ENCODE measurements at regions not wholly inside any gene's neighbourhood (a gene's known extent, or its start where the extent isn't known, plus 50 kb on each side); places are given as distances from the start of the nearest gene placed in this dataset.

DNA sequence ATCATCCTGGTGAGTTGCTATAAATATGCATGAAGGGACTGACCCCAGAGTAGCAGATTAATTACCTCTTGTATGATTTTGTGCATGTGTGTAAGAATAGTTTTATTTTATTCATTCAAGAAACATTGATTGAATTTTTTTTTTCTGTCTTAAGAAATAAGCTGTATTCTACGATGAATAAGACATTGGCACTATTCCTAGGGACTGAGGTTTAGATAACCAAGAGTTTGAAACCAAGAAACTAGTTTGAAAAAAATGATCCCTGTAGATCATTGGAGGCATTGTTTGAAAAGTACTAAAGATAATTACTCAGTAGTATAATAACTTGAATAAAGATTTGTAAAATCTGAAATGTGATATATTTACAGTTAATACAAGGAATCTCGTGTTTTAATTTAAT lies 1086.9 kb downstream of the PCDH7 start:
- Histone ChIP-seq H3K4me3 (ENCODE audit: low read length, poor library complexity, severe bottlenecking) (no peak overlapping the region), H2AFZ (ENCODE audit: low read length) (no peak overlapping the region), H3K4me1 (ENCODE audit: insufficient read depth, low read length, poor library complexity, severe bottlenecking) (no peaks in the 10 kb centered on the region), H3K4me2 (ENCODE audit: low read depth, low read length, poor library complexity, severe bottlenecking) (no peak overlapping the region), H3K79me2 (ENCODE audit: insufficient read depth, low read length) (no peaks in the 10 kb centered on the region), H3K9ac (ENCODE audit: low read depth, low read length, poor library complexity, severe bottlenecking) (no peak overlapping the region), H3K27me3 (ENCODE audit: insufficient read depth, low read length, poor library complexity, severe bottlenecking) (no peaks in the 10 kb centered on the region), H3K9me2 (replicated peaks; ENCODE audit: low read depth, low read length) (no peaks in the 10 kb centered on the region), H3K36me3 (ENCODE audit: insufficient read depth, low read length) (no peaks in the 10 kb centered on the region), H3K9me3 (ENCODE audit: insufficient read depth, low read depth, low read length) (no peaks in the 10 kb centered on the region), H4K20me1 (ENCODE audit: insufficient read depth, low read length, poor library complexity, severe bottlenecking) (no peaks in the 10 kb centered on the region), H3F3A (ENCODE audit: low read depth) (no peaks in the 10 kb centered on the region)
- no peak for TF ChIP-seq EZH2phosphoT487 (IDR thresholded peaks at IDR 0.05; ENCODE audit: borderline replicate concordance)
- TF ChIP-seq, protein P1, sequence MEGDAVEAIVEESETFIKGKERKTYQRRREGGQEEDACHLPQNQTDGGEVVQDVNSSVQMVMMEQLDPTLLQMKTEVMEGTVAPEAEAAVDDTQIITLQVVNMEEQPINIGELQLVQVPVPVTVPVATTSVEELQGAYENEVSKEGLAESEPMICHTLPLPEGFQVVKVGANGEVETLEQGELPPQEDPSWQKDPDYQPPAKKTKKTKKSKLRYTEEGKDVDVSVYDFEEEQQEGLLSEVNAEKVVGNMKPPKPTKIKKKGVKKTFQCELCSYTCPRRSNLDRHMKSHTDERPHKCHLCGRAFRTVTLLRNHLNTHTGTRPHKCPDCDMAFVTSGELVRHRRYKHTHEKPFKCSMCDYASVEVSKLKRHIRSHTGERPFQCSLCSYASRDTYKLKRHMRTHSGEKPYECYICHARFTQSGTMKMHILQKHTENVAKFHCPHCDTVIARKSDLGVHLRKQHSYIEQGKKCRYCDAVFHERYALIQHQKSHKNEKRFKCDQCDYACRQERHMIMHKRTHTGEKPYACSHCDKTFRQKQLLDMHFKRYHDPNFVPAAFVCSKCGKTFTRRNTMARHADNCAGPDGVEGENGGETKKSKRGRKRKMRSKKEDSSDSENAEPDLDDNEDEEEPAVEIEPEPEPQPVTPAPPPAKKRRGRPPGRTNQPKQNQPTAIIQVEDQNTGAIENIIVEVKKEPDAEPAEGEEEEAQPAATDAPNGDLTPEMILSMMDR (conservative IDR thresholded peaks at IDR 0.05; ENCODE audit: low read length), result no peak

DNA sequence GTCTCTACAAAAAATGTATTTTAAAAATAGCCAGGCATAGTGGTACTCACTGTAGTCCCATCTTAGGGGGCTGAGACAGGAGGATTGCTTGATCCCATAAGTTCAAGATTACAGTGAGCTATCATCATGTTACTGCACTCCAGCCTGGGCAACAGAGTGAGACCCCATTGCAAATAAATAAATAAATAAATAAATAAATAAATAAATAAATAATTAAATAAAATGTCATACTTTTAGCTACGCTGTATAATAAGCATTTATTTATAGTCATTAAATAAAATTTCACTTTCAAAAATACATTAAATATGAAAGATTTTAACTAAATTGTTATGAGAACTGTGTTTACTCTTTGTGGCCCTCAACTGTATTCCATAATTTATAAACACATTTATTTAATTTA lies 1124.2 kb downstream of the PCDH7 start:
- no peaks in the 10 kb centered on the region for H3K9me2 ChIP-seq (replicated peaks; ENCODE audit: low read depth, low read length)
- no peak overlapping the region for H3K9ac ChIP-seq (ENCODE audit: low read depth, low read length, poor library complexity, severe bottlenecking)
- H3K79me2 ChIP-seq (ENCODE audit: insufficient read depth, low read length), result no peaks in the 10 kb centered on the region
- H4K20me1 ChIP-seq (ENCODE audit: insufficient read depth, low read length, poor library complexity, severe bottlenecking), result no peaks in the 10 kb centered on the region
- TF ChIP-seq, protein P1 (conservative IDR thresholded peaks at IDR 0.05; ENCODE audit: low read length), result no peak
- TF ChIP-seq EZH2phosphoT487 (IDR thresholded peaks at IDR 0.05; ENCODE audit: borderline replicate concordance), result no peak
- H2AFZ ChIP-seq (ENCODE audit: low read length), result no peak overlapping the region
- no peaks in the 10 kb centered on the region for H3K27me3 ChIP-seq (ENCODE audit: insufficient read depth, low read length, poor library complexity, severe bottlenecking)
- no peaks in the 10 kb centered on the region for H3K4me1 ChIP-seq (ENCODE audit: insufficient read depth, low read length, poor library complexity, severe bottlenecking)
- H3K9me3 ChIP-seq (ENCODE audit: insufficient read depth, low read depth, low read length), result no peaks in the 10 kb centered on the region
- no peak overlapping the region for H3K4me2 ChIP-seq (ENCODE audit: low read depth, low read length, poor library complexity, severe bottlenecking)
- H3K36me3 ChIP-seq (ENCODE audit: insufficient read depth, low read length), result no peaks in the 10 kb centered on the region
- H3K4me3 ChIP-seq (ENCODE audit: low read length, poor library complexity, severe bottlenecking), result no peak overlapping the region
- H3F3A ChIP-seq (ENCODE audit: low read depth), result no peaks in the 10 kb centered on the region

DNA sequence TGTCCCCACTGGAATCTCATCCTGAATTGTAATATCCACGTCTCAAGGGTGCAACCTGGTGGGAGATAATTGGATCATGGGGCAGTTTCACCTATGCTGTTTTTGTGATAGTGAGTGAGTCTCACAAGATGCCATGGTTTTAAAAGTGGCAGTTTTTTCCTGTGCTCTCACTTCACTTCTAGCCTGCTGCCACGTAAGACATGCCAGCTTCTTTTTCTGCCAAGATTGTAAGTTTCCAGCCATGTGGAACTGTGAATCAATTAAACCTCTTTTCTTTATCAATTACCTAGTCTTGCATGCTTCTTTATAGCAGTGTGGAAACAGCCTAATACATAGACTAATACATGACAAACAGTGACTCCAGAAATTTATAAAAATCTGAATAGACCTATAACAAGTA lies 1131.8 kb downstream of the PCDH7 start:
- H3K36me3 ChIP-seq (ENCODE audit: insufficient read depth, low read length), result no peaks in the 10 kb centered on the region
- no peak overlapping the region for H3K4me2 ChIP-seq (ENCODE audit: low read depth, low read length, poor library complexity, severe bottlenecking)
- no peaks in the 10 kb centered on the region for H3F3A ChIP-seq (ENCODE audit: low read depth)
- H3K79me2 ChIP-seq (ENCODE audit: insufficient read depth, low read length), result no peaks in the 10 kb centered on the region
- no peaks in the 10 kb centered on the region for H3K27me3 ChIP-seq (ENCODE audit: insufficient read depth, low read length, poor library complexity, severe bottlenecking)
- H3K9me3 ChIP-seq (ENCODE audit: insufficient read depth, low read depth, low read length), result no peaks in the 10 kb centered on the region
- H3K4me1 ChIP-seq (ENCODE audit: insufficient read depth, low read length, poor library complexity, severe bottlenecking), result no peaks in the 10 kb centered on the region
- TF ChIP-seq EZH2phosphoT487 (IDR thresholded peaks at IDR 0.05; ENCODE audit: borderline replicate concordance), result no peak
- TF ChIP-seq, protein P1 (conservative IDR thresholded peaks at IDR 0.05; ENCODE audit: low read length), result no peak
- no peak overlapping the region for H2AFZ ChIP-seq (ENCODE audit: low read length)
- H3K4me3 ChIP-seq (ENCODE audit: low read length, poor library complexity, severe bottlenecking), result no peak overlapping the region
- no peaks in the 10 kb centered on the region for H3K9me2 ChIP-seq (replicated peaks; ENCODE audit: low read depth, low read length)
- no peaks in the 10 kb centered on the region for H4K20me1 ChIP-seq (ENCODE audit: insufficient read depth, low read length, poor library complexity, severe bottlenecking)
- H3K9ac ChIP-seq (ENCODE audit: low read depth, low read length, poor library complexity, severe bottlenecking), result no peak overlapping the region

All from Loucy (cell line).